Activated CD4-positive, alpha-beta memory T cell treated with anti-CD3 and anti-CD28 coated beads, Interleukin-2, amount 10 ng/mL, durations not matched to agents 7 days and 5 days (primary cell): ENCODE measurements at regions not wholly inside any gene's neighbourhood (a gene's known extent, or its start where the extent isn't known, plus 50 kb on each side); places are given as distances from the start of the nearest gene placed in this dataset.

ENCODE experiments used
- CTCF ChIA-PET: fragments of 350-600 bp; sonication (Branson Sonifier 250); formaldehyde crosslinking; loops from one replicate; lab custom pipeline; 2021; ENCODE audit warnings: antibody characterized with exemption, inconsistent platforms; lab: Charles Lee
- POLR2A ChIA-PET: fragments of 350-600 bp; sonication (Branson Sonifier 250); formaldehyde crosslinking; loops from one replicate; lab custom pipeline; 2021; ENCODE audit warnings: antibody characterized with exemption; lab: Charles Lee
- DNase-seq: peaks from one replicate; pipeline ENCODE4 v3.0.0-alpha.2; 2020
- H3K27ac Mint-ChIP-seq: one replicate; pipeline ENCODE4 v1.8.0; 2021; ENCODE audit warnings: mild to moderate bottlenecking, mixed read lengths
- H3K27me3 Mint-ChIP-seq: one replicate; pipeline ENCODE4 v1.8.0; 2021; ENCODE audit warnings: mixed read lengths
- H3K36me3 Mint-ChIP-seq: one replicate; pipeline ENCODE4 v1.8.0; 2021; ENCODE audit warnings: low read depth, mixed read lengths
- H3K4me1 Mint-ChIP-seq: one replicate; pipeline ENCODE4 v1.8.0; 2021; ENCODE audit warnings: mixed read lengths
- H3K4me3 Mint-ChIP-seq: one replicate; pipeline ENCODE4 v1.8.0; 2021; ENCODE audit warnings: mild to moderate bottlenecking, mixed read lengths
- H3K9me3 Mint-ChIP-seq: one replicate; pipeline ENCODE4 v1.8.0; 2021; ENCODE audit warnings: mixed read lengths

DNA sequence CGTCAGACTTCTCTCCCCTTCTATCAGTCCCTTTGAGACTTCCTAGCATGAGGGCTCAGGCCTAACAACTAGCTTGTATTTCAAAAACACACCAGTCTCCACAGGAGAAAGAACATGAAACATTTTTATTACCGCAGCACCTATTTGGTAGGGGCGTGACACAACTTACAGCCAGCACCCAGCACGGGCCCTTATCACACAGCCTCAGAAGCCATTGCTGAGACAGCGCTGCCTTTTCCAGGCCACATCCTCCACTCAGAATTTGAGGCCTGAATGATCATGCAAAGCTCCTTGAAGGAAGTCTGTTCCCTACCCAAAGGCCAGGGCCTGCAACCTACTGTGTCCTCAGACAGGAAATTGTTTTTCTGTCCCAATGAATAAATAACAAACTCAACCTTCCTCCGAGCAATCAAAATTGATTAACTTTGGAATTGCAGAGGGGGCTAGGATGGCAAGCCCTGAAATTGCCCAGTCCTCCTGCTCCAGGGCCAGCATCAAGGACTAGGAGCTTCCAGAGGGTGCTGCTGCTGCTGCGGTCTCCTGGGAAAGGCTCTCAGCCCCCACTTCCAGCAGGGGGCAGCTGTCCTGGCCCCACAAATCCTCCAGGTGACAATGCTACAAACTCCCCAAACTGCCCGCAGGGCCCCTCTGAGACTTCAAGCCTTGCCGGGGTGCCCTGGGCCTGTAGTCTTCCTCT is 94.3 kb upstream of the GALNT2 start:
- Mint-ChIP-seq H3K4me1 (peaks cover 7% of the 10 kb centered on the region), H3K27ac (no peak overlapping the region), H3K27me3 (peaks cover 27% of the 10 kb centered on the region), H3K36me3 (no peaks in the 10 kb centered on the region), H3K4me3 (no peak overlapping the region), H3K9me3 (no peaks in the 10 kb centered on the region)
- POLR2A ChIA-PET = no interaction called here
- DNase-seq = no peak
- CTCF ChIA-PET = no interaction called here

DNA sequence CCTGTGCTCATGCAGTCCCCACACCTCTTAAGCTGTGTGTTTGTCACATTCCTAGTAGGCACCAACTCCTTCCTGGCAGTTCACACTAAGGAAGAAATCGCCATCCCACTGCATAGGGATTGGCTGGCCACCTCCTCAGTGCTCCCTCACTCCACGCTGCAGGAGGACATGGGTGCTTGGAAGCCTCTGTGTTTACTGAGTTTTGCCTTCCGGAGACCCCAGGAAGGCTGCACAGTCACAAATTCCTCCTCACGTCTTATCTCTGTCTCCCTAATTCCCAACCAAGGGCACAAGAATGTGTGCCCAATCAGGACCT is 93.8 kb upstream of the GALNT2 start:
- H3K4me3 Mint-ChIP-seq = no peak overlapping the region
- peaks cover 7% of the 10 kb centered on the region for H3K4me1 Mint-ChIP-seq
- H3K27me3 Mint-ChIP-seq = peaks cover 23% of the 10 kb centered on the region
- POLR2A ChIA-PET = no interaction called here
- no peak for DNase-seq
- no peaks in the 10 kb centered on the region for H3K9me3 Mint-ChIP-seq
- CTCF ChIA-PET = no interaction called here
- H3K36me3 Mint-ChIP-seq = no peaks in the 10 kb centered on the region
- H3K27ac Mint-ChIP-seq = no peak overlapping the region

DNA sequence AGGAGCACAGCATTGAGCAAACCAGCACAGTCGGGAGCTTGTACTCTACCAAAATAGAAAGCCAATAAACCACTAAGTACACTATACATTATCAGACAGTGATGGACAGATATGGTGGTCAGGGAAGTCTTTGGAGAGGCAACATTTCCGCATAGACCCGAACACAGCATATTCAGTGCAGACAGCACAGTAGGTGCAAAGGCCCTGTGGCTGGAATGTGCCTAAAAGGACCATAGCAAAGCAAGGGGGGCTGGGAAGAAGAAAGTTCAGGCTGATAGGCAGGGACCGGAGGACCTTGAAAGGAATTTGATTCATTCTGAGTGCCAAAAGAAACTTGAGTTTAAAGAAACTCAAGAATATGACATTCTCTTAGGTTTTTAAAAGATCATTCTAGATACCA is 92.0 kb upstream of the GALNT2 start:
- Mint-ChIP-seq H3K36me3 (no peaks in the 10 kb centered on the region), H3K27me3 (peaks cover 29% of the 10 kb centered on the region), H3K4me3 (no peak overlapping the region), H3K9me3 (no peaks in the 10 kb centered on the region), H3K4me1 (peaks cover 6% of the 10 kb centered on the region), H3K27ac (no peak overlapping the region)
- POLR2A ChIA-PET = no interaction called here
- CTCF ChIA-PET = no interaction called here
- DNase-seq = no peak

DNA sequence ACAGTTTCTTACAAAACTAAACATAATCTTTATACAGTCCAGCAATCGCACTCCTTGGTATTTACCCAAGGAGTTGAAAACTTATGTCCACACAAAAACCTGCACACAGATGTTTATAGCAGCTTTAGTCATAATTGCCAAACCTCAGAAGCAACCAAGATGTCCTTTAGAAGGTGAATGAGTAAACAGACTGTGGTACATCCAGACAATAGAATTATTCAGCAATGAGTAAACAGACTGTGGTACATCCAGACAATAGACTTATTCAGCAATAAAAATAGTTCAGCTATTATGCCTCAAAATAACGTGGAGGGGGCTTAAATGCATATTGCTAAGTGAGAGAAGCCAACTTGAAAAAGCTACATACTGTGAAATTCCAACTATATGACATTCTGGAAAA is 87.0 kb upstream of the GALNT2 start:
- POLR2A ChIA-PET = no interaction called here
- no peak overlapping the region for H3K4me3 Mint-ChIP-seq
- CTCF ChIA-PET = no interaction called here
- peaks cover 27% of the 10 kb centered on the region for H3K27me3 Mint-ChIP-seq
- no peak overlapping the region for H3K27ac Mint-ChIP-seq
- H3K4me1 Mint-ChIP-seq = no peaks in the 10 kb centered on the region
- H3K36me3 Mint-ChIP-seq = no peaks in the 10 kb centered on the region
- no peak for DNase-seq
- no peaks in the 10 kb centered on the region for H3K9me3 Mint-ChIP-seq

DNA sequence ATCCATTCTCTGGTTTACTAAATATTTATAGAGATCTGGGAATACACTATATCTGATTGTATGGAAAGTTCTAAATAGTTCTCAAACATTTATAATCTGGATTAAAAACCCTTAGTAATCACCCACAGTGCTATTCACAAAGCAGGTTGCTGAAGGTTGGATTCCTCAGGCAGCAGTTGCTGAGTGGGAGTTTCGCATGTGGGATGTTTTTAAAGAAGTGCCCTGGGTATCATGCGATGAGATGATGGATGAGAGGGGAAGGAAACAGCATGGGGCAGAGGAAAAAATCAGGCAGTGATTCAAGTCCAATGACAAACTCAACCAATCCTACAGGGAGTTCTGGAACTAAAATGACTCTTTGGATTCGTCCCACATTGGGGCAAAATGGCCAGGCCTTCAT is 85.3 kb upstream of the GALNT2 start:
- H3K4me3 Mint-ChIP-seq = no peak overlapping the region
- no peaks in the 10 kb centered on the region for H3K36me3 Mint-ChIP-seq
- CTCF ChIA-PET = no interaction called here
- H3K4me1 Mint-ChIP-seq = no peaks in the 10 kb centered on the region
- no peak for DNase-seq
- H3K27me3 Mint-ChIP-seq = peaks cover 26% of the 10 kb centered on the region
- no peaks in the 10 kb centered on the region for H3K9me3 Mint-ChIP-seq
- POLR2A ChIA-PET = no interaction called here
- no peak overlapping the region for H3K27ac Mint-ChIP-seq

DNA sequence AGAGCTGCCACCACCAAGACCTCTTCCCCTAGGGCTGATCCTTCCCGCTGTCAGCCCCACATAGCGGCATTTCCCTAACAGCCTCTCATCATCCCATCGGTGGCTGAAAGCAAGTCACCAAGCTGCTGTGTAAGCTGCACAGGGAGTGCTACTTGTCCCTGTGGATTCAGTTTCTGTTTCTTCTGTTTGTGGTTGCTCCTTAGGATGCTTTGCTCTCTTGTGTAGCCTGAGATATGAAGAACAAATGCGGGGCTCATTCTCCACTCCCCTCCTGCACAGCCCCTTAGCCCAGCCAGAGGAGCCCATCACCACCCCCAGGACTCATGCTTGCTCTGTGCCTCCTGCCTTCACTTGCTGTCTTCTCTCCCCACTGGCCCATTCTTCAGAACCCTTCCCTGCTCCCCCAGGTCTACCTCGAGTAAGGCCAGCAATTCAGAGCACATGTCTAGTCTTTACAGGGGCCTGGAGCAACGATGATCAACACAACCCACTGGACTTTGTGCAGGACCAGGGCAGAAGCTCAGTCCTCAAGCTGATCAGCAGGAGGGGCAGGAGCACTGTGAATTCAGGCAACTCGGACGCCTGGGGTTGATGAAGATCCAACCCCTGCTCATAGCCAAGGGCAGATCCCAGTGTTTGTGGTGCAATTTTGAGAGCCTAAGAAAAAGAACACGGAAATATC is 82.6 kb upstream of the GALNT2 start:
- H3K4me3 Mint-ChIP-seq = no peak overlapping the region
- H3K27me3 Mint-ChIP-seq = peaks cover 19% of the 10 kb centered on the region
- no peaks in the 10 kb centered on the region for H3K9me3 Mint-ChIP-seq
- no peaks in the 10 kb centered on the region for H3K36me3 Mint-ChIP-seq
- H3K27ac Mint-ChIP-seq = no peak overlapping the region
- ChIA-PET POLR2A (no interaction called here), CTCF (no interaction called here)
- DNase-seq = no peak
- H3K4me1 Mint-ChIP-seq = no peaks in the 10 kb centered on the region

DNA sequence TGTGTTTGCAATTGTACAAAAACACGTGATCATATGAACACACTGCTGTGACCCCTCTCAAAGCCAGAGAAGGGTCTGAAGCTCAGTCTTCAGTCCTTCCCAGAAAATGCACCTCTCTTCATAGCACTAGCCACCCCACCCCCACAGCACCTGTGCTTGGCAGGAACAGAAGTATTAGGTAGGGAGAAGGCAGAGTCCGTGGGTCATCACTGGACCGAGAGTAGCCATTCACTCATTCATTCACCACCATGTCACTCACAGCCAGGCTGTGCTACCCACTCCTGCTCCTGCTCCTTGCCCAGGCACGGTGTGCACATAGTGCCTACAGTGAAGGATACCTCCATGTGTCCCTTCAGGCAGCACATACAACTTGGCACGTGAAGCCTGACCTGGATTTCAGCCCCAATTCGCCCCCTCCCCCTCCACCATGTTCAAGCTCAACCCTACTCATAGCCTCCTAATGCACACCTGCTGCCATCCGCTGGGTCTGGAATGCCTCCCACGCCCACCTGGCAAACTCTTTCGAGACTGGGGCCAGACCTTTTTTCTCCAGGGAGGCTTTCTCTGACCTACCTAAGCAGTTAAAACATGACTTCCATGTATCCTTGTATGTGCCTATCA is 81.9 kb upstream of the GALNT2 start:
- ChIA-PET POLR2A (no interaction called here), CTCF (no interaction called here)
- H3K27me3 Mint-ChIP-seq = peaks cover 14% of the 10 kb centered on the region
- H3K27ac Mint-ChIP-seq = no peak overlapping the region
- no peaks in the 10 kb centered on the region for H3K9me3 Mint-ChIP-seq
- no peak overlapping the region for H3K4me3 Mint-ChIP-seq
- DNase-seq = no peak
- H3K36me3 Mint-ChIP-seq = no peaks in the 10 kb centered on the region
- no peaks in the 10 kb centered on the region for H3K4me1 Mint-ChIP-seq

DNA sequence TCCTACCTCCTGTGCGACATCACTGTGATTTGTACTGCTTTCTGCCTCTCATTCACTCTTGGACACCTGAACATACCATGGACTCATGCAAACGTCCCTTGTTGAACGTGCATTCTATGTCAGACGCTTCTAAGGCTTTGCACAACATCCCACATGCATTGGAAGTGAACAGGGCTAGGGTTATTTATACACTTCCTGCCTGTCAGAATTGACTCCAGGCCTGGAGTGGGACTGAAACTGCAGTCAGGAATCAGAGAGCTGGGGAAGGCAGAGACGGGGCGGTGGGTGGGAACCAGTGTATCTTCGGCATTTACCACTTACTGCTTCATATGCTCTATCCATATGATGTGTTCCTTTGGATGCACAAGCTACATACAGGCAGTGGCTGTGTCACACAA is 81.4 kb upstream of the GALNT2 start:
- Mint-ChIP-seq H3K4me1 (no peaks in the 10 kb centered on the region), H3K27me3 (peaks cover 11% of the 10 kb centered on the region), H3K27ac (no peak overlapping the region), H3K36me3 (no peaks in the 10 kb centered on the region), H3K4me3 (no peak overlapping the region), H3K9me3 (no peaks in the 10 kb centered on the region)
- no peak for DNase-seq
- CTCF ChIA-PET = no interaction called here
- POLR2A ChIA-PET = no interaction called here

DNA sequence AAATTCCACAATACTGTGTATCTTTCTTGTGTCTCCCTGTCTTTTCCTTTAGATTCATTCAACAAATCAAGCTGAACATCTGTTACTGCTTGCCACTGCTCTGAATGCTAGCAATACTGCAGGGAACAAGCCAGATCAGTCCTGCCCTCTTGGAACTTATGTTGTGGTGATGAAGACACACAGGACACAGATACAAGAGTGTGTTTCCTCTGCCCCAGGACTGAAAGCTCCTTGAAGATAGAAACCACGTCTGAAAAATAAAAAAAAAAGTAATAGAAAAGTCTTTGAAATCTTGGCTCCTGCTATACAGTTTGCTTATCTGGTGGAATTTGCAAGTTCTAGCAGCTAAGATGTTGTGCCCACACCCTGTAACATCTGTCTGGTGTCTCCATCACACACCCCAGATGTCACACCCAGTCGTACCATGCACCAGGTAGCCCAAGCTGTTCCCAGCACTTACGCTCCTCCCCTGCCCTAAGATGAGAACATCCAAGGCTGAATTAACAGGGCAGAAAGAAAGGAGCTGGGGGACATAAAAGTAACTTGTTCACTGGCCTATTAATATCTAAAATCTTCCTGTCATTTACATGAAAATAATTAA is 80.2 kb upstream of the GALNT2 start:
- H3K36me3 Mint-ChIP-seq = no peaks in the 10 kb centered on the region
- no peak overlapping the region for H3K4me3 Mint-ChIP-seq
- no peak overlapping the region for H3K27ac Mint-ChIP-seq
- peaks cover 10% of the 10 kb centered on the region for H3K27me3 Mint-ChIP-seq
- ChIA-PET POLR2A (no interaction called here), CTCF (no interaction called here)
- no peaks in the 10 kb centered on the region for H3K9me3 Mint-ChIP-seq
- no peaks in the 10 kb centered on the region for H3K4me1 Mint-ChIP-seq
- DNase-seq = no peak

DNA sequence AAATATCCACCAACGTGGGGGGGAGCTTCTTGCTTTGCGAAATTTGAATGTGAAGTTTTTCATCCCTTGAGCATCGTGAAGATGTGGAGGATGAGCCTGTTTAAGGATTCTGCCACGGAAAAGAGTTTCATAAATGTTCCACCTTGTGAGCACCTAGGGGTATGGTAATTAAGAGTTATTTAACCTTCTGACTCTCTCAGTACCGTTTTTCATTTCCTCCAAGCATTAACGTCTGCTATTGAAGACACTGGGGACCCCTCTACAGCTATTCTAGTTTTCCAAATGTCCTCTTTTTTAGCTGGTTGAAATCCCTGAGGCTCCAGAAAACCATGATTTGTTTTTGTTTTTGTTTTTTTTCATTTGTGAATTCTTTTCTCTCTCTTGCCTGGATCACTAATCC is 79.1 kb upstream of the GALNT2 start:
- ChIA-PET POLR2A (no interaction called here), CTCF (interaction anchor here (1.2 kb wide), 1 partner anchor 323 kb away, joined by 4 read pairs; no protein-coding TSS in a partner anchor)
- H3K27ac Mint-ChIP-seq = no peak overlapping the region

DNA sequence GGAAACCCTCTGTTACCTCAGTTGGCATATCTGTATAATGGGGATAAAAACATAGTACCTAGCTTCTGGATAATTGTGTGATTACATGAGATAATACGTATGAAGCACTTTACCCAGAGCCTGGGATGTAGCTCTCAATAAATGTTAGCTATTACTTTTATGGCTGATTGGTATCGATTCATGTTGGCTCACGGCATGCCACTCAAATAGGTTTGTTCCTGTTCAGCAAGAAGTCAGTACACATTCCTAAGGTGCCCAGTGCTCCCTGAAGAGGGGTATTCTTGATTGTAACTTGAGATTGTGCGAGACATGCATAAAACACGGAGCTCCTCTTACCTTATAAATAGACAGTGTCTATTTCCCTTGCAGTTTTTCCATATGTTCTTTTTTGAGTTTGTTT is 78.5 kb upstream of the GALNT2 start:
- H3K4me3 Mint-ChIP-seq = no peak overlapping the region
- H3K9me3 Mint-ChIP-seq = no peaks in the 10 kb centered on the region
- H3K4me1 Mint-ChIP-seq = no peaks in the 10 kb centered on the region
- CTCF ChIA-PET = interaction anchor here (1.2 kb wide), 1 partner anchor 323 kb away, joined by 4 read pairs; no protein-coding TSS in a partner anchor
- DNase-seq = no peak
- no peaks in the 10 kb centered on the region for H3K36me3 Mint-ChIP-seq
- peaks cover 13% of the 10 kb centered on the region for H3K27me3 Mint-ChIP-seq
- POLR2A ChIA-PET = no interaction called here
- no peak overlapping the region for H3K27ac Mint-ChIP-seq

More for the DNA sequence above, 79.1 kb upstream of the GALNT2 start:
- H3K4me3 Mint-ChIP-seq = no peak overlapping the region
- H3K36me3 Mint-ChIP-seq = no peaks in the 10 kb centered on the region
- H3K27me3 Mint-ChIP-seq = peaks cover 13% of the 10 kb centered on the region
- H3K4me1 Mint-ChIP-seq = no peaks in the 10 kb centered on the region
- H3K9me3 Mint-ChIP-seq = no peaks in the 10 kb centered on the region
- DNase-seq = no peak

DNA sequence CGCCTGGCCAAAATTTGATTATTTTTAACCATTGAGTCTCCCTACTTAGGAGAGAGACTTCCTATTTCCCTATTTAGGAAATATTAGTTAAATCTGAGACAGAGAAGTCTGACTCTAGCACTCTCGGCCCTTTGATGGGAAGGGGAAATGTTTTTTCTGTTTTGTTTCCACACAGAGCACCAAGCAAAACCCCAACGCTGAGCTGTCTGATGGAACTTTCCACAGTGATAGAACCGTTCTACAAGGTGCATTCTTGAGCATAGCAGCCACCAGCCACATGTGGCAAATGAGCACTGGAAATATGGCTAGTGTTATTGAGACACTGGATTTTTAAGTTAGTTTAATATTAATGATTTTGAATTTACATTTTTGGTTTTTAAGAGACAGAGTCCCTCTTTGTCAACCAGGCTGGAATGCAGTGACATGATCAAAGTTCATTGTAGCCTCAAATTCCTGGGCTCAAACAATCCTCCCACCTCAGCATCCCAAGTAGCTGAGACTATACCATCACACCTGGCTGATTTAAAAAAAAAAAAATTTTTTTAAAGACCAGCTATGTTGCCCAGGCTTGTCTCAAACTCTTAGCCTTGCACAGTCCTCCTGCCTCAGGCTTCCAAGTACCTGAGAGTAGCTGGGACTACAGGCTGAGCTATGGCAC is 77.3 kb upstream of the GALNT2 start:
- H3K4me1 Mint-ChIP-seq = no peaks in the 10 kb centered on the region

DNA sequence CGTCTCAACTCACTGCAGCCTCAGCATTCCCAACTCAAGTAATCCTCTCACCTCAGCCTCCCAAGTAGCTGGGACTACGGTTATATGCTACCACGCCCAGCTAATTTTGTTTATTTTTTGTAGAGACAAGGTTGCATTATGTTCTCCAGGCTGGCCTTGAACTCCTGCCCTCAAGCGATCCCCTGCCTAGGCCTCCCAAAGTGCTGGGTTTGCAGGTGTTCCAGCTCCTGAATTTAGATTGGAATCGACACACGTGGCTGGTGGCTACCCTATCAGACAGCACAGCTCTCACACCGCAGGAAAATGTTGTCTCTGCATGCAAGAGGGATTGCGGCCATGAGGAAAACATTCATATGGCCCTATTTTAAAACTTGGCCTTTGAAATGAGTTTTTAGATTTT is 76.7 kb upstream of the GALNT2 start:
- POLR2A ChIA-PET = no interaction called here
- no peaks in the 10 kb centered on the region for H3K9me3 Mint-ChIP-seq
- H3K27ac Mint-ChIP-seq = no peak overlapping the region

More for the DNA sequence above, 77.3 kb upstream of the GALNT2 start:
- H3K36me3 Mint-ChIP-seq = no peaks in the 10 kb centered on the region
- H3K27me3 Mint-ChIP-seq = peaks cover 13% of the 10 kb centered on the region
- DNase-seq = no peak
- no peak overlapping the region for H3K27ac Mint-ChIP-seq
- no peaks in the 10 kb centered on the region for H3K9me3 Mint-ChIP-seq
- no peak overlapping the region for H3K4me3 Mint-ChIP-seq
- POLR2A ChIA-PET = no interaction called here
- CTCF ChIA-PET = interaction anchor here (0.7 to 1.1 kb wide), 2 partner anchors 329 to 1811 kb away, joined by 3 read pairs; no protein-coding TSS in a partner anchor

More for the DNA sequence above, 76.7 kb upstream of the GALNT2 start:
- Mint-ChIP-seq H3K27me3 (peaks cover 13% of the 10 kb centered on the region), H3K4me1 (no peaks in the 10 kb centered on the region), H3K4me3 (no peak overlapping the region), H3K36me3 (no peaks in the 10 kb centered on the region)
- no peak for DNase-seq
- CTCF ChIA-PET = interaction anchor here (0.7 to 1.1 kb wide), 2 partner anchors 330 to 1811 kb away, joined by 3 read pairs; no protein-coding TSS in a partner anchor
